Thyroid gland (tissue), 4 donors: ENCODE measurements at regions not wholly inside any gene's neighbourhood (a gene's known extent, or its start where the extent isn't known, plus 50 kb on each side); places are given as distances from the start of the nearest gene placed in this dataset.

Experiments
- POLR2A ChIP-seq, 2 donors: fragments of 450-650 bp; IDR thresholded peaks; one replicate each; pipeline ENCODE4 v1.6.1; 2017; ENCODE audit warnings: antibody characterized with exemption in 2 of 2, mild to moderate bottlenecking in 2 of 2, moderate library complexity in 1 of 2
- TF ChIP-seq, protein P1 (sequence below), 6 experiments: fragments of 200-600 bp in 3 of 6; fragments of 450-650 bp in 3 of 6; sonication (generic) in 3 of 6; IDR thresholded peaks; one replicate each; pipeline ENCODE4 v1.5.1; 2016 to 2019; ENCODE audit warnings: antibody characterized with exemption in 6 of 6, mild to moderate bottlenecking in 2 of 6, inconsistent platforms in 1 of 6, moderate library complexity in 1 of 6

DNA sequence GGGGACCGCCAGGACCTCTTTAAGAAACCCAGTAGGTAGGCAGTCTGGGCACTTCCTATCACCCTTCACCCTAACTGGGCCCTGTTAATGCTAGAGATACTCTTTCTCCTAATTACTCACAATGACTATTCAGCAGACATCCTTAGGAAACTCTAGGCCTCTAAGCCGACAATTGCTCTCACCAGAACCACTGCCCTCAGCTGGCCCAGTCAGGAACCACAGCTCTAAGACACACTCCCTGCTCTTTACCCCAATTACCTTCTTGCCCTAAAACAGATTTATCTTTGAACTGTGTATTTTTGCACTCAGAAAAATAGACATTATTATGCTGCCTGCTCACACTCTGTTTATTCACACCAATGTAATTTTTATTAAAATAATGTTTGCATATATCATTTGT is 432.6 kb upstream of the SLC30A5 start:
- TF ChIP-seq, protein P1, sequence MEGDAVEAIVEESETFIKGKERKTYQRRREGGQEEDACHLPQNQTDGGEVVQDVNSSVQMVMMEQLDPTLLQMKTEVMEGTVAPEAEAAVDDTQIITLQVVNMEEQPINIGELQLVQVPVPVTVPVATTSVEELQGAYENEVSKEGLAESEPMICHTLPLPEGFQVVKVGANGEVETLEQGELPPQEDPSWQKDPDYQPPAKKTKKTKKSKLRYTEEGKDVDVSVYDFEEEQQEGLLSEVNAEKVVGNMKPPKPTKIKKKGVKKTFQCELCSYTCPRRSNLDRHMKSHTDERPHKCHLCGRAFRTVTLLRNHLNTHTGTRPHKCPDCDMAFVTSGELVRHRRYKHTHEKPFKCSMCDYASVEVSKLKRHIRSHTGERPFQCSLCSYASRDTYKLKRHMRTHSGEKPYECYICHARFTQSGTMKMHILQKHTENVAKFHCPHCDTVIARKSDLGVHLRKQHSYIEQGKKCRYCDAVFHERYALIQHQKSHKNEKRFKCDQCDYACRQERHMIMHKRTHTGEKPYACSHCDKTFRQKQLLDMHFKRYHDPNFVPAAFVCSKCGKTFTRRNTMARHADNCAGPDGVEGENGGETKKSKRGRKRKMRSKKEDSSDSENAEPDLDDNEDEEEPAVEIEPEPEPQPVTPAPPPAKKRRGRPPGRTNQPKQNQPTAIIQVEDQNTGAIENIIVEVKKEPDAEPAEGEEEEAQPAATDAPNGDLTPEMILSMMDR (IDR thresholded peaks at IDR 0.05), result peak in 3 of 6 experiments; percentile 35 to 51 (median 46)
- no peak for TF ChIP-seq POLR2A (IDR thresholded peaks at IDR 0.05)
